ENCODE measurements at regions not wholly inside any gene's neighbourhood (a gene's known extent, or its start where the extent isn't known, plus 50 kb on each side); places are given as distances from the start of the nearest gene placed in this dataset.

- TF ChIP-seq CTCF (IDR thresholded peaks at IDR 0.05; ENCODE audit: low read depth, low read length, poor library complexity, severe bottlenecking) (no peak), EZH2phosphoT487 (IDR thresholded peaks at IDR 0.05; ENCODE audit: borderline replicate concordance, low read length) (no peak)
Observed at GRCh38 chr3:178019645-178020044, 516.6 kb upstream of the KCNMB2 start.
